ENCODE measurements at regions not wholly inside any gene's neighbourhood (a gene's known extent, or its start where the extent isn't known, plus 50 kb on each side); places are given as distances from the start of the nearest gene placed in this dataset.
"Not testable (repeated sequence)": the region's sequence is repeated elsewhere in the genome, so short reads cannot be mapped to it uniquely, and the experiment has no call there.

DNA sequence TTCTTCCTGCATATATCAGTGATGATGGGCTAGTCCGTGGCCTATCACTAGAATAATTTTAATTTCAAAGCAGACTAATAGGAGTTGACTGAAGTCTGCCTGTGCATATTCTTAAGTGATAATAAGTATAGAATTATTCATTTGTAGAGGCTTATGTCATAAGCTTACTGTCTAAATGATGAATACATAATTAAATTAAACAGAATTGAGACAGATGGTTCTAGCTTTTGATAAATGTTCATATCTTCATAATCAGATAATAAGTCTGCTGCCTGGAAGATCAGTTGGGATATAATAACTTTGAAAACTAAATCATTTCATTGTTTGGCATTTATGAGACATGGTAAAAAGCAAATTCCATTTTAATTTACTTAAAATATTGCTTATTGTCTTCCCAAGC, 1175.6 kb downstream of the TECRL start:
- DNase-seq (ENCODE audit: low spot score), result no peak

DNA sequence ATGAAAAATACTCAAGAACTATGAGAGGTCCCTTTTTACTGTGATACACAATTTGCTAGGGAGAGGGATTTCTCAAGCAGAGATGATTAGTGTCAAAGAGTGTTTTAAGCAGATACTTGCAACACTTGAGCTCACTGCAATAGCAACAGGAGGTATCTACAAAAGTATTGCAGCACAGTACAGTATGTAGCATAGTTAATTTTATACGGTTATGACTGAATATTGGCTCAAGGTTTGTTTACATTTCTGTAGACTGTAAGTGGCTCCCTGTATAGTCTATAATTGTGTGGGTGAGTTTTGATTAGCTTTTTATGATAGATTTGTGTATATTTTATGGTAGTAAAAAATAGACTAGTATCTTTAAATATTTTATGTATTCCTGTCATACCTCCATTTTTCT, 1177.2 kb downstream of the TECRL start:
- no peak for DNase-seq (ENCODE audit: low spot score)

DNA sequence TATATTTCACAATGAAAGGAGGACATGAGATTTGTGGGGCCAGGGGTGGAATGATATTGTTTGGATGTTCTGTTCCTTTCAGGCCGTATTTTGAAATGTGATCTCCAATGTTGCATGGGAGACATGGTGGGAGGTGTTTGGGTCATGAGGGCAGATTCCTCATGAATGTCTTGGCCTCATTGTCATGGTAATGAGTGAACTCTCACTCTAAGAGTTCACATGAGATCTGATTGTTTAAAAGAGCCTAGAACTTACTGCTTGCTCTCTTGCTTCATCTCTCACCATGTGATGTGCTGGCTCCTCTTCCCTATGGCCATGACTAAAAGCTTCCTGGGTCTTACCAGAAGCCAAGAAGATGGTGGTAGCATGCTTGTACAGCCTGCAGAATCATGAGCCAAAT, 1183.0 kb downstream of the TECRL start:
- DNase-seq (ENCODE audit: low spot score), result no peak

DNA sequence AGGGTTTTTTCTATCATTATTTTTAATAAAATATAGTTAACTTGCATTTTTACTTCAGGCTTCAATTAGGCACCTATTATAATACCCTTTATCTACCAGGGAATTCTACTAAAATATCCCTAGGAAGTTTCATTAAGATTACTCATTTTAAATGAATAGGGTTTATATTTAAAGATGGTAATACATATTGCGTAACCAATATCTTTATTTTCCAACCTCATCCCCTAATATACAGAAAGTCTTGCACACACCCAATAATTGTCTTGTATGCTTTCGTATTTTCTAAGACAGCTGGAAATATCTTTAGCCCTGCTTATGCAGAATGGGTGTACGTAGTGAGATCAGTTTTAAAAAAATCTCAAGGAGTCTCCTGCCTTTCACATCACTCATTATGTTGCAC, 1186.8 kb downstream of the TECRL start:
- no peak for DNase-seq (ENCODE audit: low spot score)

DNA sequence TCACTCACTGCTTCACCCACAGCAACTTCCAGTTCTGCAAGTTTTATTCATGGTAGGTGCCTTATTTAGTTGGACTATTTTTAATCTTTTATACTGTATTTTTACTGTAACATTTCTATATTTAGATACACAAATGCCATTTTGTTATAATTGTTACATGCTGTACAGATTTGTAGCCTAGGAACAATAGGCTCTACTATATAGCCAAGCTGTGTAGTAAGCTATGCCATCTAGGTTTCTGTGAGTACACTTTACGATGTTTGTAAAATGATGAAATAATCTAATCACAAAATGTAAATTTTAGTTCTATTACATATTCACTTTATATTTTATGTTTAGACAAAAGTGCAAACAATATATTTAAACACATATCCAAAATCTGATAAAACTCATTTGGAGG, 1187.8 kb downstream of the TECRL start:
- DNase-seq (ENCODE audit: low spot score), result no peak

DNA sequence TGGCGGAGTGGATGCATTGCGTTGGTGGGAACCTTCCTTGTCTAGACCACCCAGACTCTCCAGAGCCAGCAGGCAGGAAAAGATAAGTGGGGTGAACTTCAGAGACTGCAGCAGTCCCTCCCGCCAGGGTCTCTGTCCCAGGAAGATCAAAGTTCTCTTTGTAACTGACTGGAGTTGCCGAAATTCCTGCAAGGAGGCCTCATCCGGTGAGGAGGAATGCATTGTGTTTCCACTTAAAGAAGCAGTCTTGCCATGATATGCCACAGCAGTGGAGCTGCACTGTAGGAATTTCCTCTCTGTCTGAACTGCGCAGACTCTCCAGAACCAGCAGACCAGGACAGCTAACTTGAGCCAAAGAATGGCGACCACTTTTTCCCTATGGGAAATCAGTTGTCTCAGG, 1190.4 kb downstream of the TECRL start:
- no peak for DNase-seq (ENCODE audit: low spot score)

DNA sequence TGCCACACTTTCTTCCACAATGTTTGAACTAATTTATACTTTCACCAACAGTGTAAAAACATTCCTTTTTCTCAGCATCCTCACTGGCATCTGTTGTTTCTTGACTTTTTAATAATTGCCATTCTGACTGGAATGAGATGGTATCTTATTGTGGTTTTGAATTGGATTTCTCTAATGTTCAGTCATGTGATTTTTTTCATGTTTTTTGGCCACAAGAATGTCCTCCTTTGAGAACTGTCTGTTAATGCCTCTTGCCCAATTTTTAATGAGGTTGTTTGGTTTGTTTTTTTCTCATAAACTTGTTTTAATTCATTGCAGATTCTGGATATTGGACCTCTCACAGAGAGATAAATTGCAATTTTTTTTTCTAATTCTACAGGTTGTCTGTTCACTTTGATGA, 1195.2 kb downstream of the TECRL start:
- no peak for DNase-seq (ENCODE audit: low spot score)

DNA sequence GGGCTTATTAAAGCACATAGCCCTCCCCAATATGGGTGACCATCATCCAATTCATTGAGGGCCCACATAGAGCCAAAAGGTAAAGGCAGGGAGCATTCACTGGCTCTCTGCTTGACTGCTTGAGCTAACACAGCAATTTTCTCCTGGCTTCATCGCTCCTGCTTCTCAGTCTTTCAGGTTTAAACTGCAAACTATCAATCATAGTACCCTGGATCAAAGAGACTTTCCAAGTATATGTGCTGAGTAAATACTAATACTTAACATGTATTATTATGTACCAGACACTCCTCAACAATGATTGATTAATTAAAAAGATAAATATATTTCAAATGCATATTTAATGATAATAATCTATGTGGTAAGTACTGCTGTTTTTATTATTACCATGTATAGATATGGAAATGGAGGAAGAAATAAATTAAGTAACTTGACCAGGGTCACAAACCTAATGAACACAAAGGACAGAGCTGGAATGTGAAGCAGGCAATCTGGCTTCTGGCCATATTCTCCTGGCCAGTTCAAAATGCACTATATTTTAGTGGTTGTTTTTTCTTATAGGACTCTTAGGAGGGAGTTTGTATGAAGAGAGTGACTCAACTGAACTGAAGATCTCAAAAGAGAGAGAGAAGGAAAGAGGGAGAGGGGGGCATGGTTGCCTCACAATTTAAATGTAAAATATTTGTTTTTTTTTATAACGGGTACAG, 1197.3 kb downstream of the TECRL start:
- no peak for DNase-seq (ENCODE audit: low spot score)

DNA sequence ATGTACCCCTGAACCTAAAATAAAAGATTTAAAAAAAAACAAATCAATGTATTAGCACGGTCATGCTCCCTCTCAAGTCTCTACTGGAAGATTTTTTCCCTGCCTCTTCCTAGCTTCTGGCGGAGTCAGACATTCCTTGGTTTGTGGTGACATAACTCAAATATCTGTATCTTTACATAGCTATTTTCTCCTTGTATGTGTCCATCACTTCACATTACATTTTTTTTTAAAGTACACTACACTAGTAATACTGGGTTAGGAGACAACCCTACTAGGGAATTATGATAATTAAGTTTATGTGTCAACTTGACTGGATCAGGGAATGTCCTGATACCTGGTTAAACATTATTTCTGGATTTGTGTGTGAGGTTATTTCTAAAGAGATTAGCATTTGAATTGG, 1197.9 kb downstream of the TECRL start:
- no peak for DNase-seq (ENCODE audit: low spot score)

DNA sequence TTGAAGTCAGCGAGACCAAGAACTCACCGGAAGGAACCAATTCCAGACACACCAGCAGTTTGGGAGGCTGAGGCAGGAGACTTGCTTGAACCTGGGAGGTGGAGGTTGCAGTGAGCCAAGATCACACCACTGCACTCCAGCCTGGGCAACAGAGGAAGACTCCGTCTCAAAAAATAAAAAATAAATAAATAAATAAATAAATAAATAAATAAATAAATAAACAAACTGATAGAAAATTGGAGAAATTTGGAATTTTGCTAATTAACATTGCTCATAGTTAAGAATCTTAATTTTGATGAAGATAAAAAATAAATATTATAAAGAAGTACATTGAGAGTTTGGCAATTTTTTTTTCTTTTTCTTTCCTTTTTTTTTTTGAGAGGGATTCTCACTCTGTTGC, 1216.2 kb downstream of the TECRL start:
- not testable (repeated sequence) for DNase-seq (ENCODE audit: low spot score)

DNA sequence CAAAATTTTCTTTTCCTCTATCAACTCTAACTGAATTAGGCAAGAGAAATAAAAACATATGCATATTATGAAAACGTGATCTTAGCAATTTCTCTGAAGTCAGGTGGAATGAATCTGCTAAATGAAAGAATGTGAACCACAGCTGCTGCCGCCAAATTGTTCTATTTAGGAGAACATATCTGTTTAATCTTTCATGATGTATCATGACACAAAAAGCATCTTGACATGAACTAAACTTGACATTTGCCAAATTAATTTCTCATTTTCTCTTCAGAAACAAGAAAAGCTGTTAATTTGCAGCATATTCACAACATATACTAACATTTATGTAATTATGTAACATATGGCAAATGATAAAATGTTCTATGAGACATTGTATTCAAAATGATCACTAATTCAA, 1237.9 kb downstream of the TECRL start:
- DNase-seq (ENCODE audit: low spot score), result no peak

DNA sequence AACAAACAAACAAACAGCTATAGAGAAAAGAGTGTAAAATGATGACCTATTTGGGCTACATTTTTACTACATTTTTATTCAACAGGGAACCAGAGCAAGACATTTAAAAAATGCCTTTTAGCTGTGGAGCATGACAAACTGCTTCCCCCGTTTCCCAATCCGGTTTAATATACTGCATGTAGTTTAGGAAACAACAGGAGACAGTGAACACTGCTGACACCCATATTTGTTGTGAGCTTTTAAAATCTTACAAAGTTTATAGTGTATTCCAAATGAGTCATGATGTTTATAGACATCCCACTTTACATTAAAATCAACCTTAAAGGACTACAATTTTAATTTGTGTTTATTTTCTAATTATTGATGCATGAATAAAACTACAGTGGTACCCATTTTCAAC, 1238.3 kb downstream of the TECRL start:
- no peak for DNase-seq (ENCODE audit: low spot score)

DNA sequence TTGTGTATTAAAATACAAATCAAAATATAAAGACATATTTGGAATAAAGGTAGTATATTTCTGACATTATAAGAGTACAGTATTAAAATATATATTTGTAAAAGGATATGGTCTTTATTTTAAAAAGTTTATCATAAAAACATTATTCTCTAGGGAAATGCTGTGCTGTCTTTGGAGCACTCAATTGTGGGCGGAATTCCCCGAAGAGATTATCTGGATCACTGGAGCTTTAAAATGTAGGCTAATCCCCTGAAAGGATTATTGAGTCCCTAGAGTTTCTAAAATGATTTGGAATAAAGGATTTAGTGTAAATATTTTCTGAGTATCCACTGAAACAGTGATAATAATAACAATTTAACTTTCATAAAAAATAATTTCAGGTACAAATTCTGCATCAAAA, 1239.4 kb downstream of the TECRL start:
- DNase-seq (ENCODE audit: low spot score), result no peak

DNA sequence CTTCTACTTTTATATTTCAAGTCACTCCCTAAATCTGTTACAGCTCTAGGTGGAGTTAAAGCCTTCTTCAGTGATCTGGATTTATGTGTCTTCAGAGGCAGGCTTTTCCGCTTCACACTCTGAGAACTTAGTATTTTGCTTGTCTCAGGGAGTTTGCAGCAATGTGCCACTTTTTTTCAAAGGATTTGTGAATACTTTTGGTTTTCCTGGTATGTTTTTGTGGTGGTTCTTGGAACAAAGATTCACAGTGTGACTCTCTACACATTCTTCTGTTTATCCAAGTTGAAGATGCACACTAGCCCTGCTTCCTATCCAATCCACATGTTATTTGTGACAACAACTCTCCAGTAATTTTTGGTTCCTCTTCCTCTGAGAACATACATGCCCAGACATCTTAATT, 1253.7 kb downstream of the TECRL start:
- DNase-seq (ENCODE audit: low spot score), result no peak

DNA sequence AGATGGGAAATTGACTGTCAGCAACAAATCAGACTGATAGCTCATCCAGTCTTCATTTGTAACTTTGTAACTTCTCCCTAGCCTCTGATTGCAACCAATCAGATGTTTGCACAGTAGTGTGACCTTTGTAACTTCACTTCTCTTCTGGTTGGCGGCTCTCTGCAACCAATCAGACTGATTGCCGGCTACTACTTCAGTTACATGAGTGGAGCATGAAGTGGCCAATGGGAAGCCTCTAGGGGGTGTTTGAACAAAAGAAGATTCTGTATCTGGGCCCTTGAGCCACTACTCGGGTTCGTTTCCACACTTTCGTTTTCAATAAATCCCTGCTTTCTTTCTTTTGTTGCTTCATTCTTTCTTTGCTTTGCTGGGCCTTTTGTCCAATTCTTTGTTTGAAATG, 1285.8 kb downstream of the TECRL start:
- DNase-seq (ENCODE audit: low spot score), result peak; percentile 1

DNA sequence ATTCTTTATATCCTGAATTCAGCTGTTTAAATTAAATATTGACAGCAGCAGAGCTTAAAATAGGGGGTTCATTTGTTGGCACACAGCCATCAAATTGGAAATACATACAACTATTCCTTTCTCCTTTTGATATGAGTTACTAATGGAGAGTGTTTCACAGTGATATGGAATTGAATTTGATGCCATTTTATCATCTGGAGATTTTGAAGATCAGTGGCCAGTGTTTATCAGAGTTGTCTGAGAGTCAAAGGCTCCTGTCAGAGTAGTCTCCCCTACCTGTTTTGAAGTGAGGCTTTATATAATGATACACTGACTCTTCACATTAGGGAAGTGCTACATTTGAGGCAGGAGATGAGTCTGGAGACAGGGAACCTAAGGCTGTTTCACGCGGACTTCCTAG, 1286.3 kb downstream of the TECRL start:
- no peak for DNase-seq (ENCODE audit: low spot score)

DNA sequence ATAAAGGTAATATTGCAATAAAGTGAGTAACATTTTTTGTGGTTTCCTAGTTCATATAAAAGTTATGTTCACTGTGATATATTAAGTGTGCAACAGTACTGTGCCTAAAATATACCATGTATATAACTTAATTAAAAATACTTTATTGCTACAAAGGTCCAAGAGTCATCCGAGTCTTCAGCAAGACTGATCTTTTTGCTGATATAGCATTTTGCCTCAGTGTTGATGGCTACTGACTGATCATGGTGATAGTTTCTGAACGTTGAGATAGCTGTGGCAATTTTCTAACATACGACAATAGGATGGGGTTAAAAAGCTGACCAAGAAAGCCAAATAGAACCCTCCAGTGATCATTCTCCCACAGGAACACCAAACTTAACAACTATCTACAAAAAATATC, 1302.7 kb downstream of the TECRL start:
- no peak for DNase-seq (ENCODE audit: low spot score)

DNA sequence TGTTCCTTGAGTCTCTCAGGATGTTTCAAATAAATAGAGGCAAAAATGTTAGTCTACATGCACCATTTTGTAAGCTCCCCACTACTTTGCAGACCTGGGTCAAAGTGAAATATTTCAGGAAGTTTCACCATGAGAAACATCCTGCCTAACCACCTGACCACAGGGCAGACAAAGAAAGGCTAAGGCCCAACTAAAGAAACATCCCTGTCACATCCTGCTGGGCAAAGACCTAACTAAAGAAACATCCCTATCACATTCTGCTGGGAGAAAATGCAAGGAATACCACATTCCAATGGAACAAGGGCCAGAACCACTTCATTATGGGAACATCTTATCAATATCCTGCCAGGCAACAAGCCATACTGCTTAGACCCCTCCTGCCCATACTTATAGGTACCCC, 1303.4 kb downstream of the TECRL start:
- DNase-seq (ENCODE audit: low spot score), result no peak

DNA sequence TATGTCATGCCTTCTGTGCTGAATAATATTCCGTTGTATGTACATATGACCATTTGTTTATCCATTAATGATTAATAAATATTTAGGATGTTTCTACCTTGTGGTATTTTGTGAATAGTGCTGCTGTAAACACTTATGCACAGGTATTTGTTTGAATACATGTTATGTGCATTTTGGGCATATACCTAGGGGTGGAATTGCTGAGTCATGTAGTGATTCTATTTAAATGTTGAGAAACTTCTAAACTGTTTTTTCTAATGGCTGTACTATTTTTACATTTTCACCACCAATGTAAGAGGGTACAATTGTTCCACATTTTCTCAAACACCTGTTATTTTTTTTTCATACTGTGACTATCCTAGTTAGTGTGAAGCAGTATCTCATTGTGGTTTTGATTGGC, 1318.6 kb downstream of the TECRL start:
- no peak for DNase-seq (ENCODE audit: low spot score)

DNA sequence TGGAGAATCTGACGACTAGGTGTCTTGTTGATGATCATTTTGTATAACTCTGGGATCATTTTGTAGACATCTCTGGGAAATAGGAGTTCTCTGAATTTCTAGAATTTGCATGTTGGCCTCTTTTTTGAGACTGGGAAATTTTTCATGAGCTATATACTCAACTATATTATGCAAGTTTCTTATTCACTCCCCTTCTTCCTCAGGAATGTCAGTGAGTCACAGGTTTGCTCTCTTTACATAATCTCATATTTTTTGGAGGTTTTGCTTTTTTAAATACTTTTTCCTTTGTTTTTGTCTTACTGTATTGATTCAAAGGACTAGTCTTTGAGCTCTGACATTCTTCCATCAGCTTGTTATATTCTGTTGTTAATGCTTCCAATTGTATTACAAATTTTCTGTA, 1324.2 kb downstream of the TECRL start:
- DNase-seq (ENCODE audit: low spot score), result no peak

DNA sequence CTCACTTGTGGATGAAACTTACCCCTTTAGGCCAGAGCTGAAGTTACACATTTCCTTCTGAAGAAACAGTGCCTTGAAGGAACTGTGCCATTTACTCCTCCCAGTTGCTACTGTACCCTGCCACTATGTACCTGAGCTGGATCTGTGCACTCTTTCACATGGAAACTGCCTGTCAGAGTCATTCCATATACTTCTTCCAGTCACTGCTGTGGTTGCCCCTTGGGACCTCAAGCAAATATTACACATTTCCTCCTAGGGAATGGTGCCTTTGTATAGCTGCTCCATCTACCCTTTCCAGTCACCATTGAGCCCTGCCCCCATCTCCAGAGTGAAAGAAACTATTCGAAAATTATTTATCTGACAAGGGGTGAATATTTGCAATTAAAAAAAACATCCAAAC, 1328.3 kb downstream of the TECRL start:
- no peak for DNase-seq (ENCODE audit: low spot score)

DNA sequence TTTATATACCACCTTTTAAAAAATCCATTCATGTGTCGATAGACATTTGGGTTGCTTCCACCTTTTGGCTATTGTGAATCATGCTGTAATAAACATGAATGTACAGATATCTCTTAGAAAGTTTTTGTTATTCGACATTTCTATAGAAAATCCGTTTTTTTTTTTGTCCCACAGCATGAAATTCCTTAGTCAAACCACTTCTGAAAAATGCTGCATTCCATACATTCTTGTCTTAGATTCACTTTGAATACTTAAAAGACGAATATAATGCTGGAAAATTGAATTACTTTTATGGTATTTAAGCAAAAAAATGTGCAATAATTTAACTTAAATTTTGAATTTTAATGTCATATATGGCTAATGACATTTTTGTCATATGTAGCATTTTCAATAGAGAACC, 1345.5 kb downstream of the TECRL start:
- no peak for DNase-seq (ENCODE audit: low spot score)

DNA sequence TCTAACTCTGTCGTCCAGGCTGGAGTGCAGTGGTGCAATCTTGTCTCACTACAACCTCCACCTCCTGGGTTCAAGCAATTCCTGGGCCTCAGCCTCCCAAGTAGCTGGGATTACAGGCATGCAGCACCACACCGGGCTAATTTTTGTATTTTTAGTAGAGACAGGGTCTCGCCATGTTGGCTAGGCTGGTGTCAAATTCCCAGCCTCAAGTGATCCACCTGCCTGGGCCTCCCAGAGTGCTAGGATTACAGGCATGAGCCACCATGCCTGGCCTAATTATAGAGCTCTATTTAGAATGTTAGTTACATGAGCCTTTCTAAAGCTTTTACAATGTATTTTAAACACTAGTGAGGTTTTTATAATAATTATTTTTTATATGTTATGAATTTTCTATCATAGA, 1346.4 kb downstream of the TECRL start:
- DNase-seq (ENCODE audit: low spot score), result not testable (repeated sequence)

DNA sequence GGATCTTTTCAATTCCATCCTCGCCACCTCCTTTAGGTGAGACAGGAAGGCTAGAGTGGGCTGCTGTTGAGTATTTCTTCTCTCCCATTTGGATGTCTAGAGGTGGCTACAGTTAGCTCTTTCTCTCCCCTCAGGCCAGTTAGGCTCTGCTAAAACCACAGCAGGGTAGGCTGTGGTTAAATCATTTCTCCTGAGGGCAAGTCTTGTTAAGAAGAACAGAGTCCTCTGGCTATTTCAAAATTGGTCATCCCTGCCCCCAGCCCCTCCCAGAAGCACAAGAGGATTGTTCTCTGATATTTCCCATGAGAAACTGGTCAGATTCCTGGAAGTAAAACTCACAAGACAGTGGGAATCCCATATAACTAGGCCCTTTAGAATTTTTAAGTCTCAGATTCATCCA, 1359.5 kb downstream of the TECRL start:
- no peak for DNase-seq (ENCODE audit: low spot score)

DNA sequence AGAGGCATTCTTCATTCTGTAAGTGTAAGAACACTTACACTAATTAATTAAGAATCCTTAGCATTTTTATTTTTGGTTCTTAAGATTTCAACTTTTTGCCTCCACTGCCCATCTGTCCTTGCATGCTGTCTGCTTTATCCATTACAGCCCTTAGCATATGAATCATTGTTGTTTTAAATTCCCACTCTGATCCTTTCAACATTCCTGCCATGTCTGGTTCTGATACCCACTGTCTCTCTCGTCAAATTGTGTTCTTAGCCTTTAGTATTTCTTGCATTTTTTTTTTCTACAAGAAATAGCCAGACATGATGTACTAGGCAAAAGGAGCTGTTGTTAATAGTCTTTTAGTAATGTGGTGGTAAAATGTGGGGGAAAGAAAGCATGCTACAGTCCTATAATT, 1360.0 kb downstream of the TECRL start:
- no peak for DNase-seq (ENCODE audit: low spot score)

All from HuH-7 (cell line).